Ramos (cell line): ENCODE measurements at regions not wholly inside any gene's neighbourhood (a gene's known extent, or its start where the extent isn't known, plus 50 kb on each side); places are given as distances from the start of the nearest gene placed in this dataset.

Source experiments
- in situ Hi-C: fragments of 300-500 bp; cut with MboI; formaldehyde crosslinking; loops from one replicate; pipeline ENCODE4 v1.14.3; 2022; ENCODE audit warnings: low sequenced_read_pairs; ENCODE audit not compliant: unreplicated experiment

DNA sequence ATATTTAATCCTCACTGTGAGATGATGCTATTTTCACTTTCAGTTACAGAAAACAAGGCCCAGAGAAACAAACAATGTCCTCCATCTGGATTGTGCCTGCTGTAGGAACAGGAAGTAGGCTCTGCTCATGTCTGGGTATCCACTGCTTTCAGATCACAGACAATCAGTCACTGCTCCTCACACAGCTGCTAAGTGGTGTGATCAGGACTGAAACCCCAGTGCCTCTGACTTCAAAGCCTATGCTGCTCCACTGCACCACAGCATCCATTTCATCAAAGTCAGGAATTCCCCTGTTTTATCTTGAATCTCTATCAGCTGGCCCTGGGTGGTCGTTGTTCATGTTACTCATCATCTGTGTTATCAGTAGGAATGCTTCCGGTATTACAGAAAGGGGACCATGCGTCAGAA lies 303.8 kb upstream of the TRIB2 start:
- in situ Hi-C loops: no loop called here

DNA sequence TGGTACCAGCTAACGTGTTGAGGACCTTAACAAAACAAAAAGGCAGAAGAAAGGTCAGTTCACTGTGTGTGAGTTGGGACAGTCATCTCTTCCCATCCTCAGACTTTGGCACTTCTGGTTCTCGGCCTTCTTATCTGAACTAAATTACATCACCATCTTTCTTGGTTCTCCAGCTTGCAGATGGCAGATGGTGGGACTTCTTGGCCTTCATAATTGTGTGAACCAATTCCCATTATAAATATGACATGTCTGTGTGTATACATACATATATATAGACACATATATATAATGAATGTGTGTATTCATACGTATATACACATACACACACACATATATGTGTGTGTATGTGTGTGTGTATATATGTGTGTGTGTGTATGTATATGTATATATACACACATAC lies 301.2 kb upstream of the TRIB2 start:
- in situ Hi-C loops: no loop called here

DNA sequence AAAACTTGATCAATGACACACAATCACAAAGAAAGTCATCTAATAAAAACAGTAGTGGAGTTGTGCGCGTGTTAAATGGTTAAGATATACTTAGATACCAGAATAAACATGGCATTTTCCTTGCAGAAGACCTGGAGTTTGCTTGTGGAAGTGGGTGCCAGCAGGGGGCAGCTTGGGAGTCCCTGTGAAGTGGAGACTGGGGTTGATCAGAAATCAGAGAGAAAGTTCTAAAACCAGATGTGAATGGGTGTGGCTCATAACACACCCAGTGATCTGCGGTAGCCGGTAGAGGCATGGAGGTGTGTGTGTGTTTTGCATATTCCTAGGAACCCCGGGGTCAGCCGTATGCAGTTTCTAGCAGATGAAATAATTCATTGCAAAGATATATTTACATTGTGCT lies 300.1 kb upstream of the TRIB2 start:
- in situ Hi-C loops: no loop called here

DNA sequence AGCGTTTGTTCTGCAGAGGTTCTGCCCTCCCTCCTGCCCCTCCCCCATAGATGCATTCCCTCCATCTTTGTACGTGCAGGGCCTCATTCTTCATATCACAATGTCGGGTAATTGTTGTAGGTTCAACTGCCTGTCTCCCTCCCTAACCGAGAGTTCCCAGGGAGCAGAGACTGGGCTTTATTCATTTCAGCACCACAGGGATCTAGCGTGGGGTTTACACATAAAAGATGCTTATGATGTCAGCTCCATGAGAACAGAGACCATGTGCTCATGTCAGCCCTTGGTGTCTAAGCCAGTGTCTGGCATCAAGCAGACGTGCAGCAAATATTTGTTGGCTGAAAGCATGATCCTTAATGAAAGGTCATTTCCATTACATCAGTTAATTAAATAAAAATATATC lies 298.9 kb upstream of the TRIB2 start:
- in situ Hi-C loops: no loop called here

DNA sequence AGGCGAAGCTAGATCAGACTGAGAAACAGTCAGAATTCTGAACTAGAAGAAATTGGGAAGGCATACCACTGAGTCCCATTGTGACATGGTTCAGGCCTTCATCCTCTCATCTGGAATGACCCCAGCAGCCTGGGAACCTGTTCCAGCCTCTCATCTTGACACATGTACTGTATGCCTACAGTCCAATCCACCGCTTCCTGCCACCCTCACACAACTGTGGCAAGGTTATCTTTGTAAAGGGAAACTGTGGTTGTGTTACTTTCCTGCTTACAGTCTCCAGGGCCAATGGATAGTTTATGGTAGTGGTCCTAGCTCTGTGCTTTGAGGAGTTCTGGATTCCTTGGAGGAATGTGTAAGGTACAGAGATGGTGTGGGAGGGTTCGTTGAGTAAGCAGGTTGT lies 296.9 kb upstream of the TRIB2 start:
- in situ Hi-C loops: no loop called here

DNA sequence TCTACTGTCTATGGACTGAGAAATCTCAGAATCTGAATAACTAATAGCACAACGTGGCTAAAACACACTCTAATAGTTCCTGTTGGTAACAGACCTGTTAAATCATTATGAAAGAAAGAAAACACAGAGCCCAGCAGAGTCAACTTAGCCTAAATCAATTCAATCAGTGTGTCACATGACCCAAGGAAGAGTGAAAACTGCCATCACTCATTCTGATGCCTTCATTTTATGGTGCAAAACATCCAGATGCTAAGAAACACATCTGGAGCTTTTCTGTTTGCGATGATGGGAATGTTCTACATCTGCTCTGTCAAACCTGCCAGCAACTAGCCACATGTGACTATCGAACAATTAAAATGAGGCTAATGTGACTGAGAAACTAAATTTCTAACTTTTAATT lies 295.7 kb upstream of the TRIB2 start:
- in situ Hi-C loops: no loop called here

DNA sequence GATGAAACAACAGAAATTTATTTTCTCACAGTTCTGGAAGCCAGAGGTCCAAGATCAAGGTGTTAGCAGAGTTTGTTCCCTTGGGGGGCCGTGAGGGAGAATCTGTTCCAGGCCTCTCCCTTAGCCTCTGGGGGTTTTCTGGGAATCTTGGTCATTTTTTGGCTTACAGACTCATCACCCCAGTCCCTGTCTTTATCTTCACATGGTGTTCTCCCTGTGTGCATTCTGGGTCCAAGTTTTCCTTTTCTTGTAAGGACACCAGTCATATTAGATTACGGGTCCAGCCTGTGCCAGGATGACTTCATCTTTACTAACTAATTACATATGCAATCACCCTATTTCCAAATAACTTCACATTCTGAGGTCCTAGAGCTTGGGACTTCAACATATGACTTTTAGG lies 292.5 kb upstream of the TRIB2 start:
- in situ Hi-C loops: no loop called here

DNA sequence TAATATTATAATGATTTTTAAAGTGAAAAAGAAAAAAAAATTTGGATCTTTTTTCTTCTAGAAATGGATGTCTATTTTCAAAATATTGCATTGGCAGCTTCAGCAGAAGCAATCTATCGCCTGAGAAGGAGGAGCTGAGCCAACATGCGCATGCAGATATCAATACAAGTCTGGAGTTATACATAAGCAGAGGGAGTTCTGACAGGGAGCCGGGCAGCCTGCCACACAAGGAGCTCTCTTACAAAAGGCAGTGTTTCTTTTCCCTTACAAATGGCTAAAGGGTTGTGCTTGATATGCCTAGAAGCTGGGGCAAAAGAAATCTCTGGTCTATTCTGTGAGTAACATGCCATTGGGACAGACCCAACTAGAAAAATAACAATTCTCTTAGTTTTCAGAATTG lies 291.9 kb upstream of the TRIB2 start:
- in situ Hi-C loops: no loop called here

DNA sequence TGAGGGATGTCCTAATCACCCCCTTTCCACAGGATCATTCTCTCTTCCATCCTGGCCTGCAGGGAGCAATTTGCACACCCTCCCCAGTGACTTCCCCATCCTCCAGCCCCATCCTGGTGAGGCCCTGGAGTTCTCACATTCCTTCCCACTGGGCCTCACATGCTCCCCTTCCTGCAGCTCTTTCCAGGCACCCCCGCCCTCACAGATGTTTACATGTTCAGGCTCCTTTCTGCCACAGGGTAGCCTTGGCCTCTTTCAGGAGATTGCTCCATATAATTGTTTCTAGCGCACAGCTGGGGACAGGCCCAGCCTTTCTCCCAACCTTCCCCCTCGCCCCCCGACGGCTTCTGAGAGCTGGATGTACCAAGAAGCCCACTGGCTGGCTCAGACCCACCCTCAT lies 288.4 kb upstream of the TRIB2 start:
- in situ Hi-C loops: no loop called here

DNA sequence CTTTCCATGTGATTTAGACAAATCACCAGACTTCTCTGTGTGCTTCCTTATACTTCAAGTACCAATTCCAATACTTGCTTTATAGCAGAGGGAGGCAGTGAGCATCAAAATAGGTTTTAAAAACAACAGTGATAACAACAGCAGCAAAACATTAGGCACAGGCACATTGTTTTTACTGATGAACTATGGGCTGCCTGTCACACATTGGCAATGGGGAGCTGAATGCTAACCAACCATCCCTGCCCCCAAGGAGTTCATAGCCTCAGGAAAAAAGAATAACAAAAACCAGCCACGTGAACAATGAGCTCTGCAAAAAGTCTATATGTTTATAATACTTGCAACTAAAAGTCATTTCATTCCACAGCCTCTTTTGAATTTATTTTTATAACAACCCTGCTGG lies 287.9 kb upstream of the TRIB2 start:
- in situ Hi-C loops: no loop called here

DNA sequence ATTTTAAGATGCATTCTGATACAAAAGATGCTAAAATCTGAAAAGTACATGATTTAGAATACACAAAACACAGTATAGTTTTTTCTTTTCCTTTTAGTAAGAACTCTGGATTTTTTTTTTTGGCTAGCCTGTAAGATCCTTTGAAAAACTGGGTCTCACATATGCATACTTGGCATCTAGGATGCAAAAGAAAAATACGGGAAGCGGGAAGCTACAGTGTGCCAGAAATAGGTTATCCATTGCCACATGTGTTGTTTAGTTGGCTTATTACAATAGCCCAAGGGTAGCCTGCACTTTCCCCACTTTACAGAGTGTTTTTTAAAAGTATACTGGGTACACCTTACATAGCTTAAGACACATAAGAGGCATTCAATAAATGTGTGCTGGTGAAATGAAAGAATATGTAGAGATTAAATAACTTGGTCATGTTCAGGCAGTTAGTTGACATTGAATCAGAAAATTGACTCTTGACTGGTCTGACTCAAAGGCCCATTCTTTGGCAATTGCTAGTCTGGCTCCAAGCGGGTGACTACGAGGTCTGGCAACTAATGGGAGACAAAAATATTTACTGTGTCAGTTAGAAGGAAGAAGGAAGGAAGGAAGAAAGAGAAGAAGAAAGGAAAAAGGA lies 286.8 kb upstream of the TRIB2 start:
- in situ Hi-C loops: no loop called here

DNA sequence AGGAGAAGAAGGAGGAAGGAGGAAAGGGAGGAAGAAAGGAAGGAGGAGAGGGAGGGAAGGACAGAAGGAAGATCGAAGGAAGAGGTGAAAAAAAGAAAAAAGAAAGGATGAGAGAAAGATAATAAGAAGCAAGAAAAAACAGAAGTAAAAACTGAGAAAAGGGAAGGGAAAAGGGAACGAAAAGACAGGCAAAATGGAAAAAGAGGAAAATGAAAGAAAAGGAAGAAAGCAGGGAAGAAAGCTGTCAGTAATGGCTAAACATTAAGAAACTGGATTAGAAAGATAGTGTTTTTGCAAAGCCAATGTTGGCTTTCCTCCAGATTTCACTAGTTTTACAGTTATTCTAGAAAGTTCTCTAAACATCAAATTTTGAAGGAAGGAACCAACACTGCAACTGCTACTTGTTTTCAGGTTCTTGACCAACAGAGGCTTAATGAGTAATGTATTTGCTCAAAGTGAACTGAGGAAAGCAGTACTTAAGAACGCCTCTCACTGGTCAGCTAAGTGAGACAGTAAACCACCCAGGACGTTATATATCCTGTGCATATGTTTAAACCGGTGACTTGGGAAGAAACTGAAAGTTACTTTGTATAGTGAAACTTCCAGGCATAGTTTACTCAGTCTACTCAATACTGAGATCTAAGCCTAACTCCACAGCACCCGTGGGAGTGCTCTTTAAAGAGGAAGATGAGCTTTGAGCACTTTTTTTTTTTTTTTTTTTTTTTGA lies 286.2 kb upstream of the TRIB2 start:
- in situ Hi-C loops: no loop called here

DNA sequence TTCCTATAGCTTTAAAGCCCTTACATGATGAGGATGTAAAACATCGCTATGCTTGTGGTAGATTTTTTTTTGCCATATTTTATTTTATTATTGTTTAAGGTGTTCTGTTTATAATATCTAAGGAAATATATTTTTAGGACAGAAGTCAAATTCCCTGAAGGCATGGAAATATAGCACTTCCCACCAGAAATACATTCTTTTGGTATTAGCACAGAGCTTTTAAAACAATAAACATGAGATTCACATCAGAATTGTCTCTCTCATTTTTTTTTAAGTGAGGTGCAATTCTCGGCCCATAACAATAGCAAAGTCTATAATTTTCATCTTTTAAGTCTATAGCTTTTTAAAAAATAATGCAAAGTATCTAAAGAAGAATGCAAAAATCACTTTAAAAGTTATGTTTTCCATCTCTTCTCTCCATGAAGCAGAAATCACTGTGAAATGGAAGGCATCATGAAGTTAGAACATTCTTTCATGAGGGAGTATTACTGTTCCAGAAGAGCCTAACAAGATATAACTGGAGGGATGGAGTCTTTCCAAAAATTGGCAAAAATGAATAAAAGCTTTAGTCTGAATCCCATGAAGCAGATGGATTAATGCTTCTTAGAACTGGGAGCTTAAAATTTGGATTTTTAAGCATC lies 283.6 kb upstream of the TRIB2 start:
- in situ Hi-C loops: no loop called here

DNA sequence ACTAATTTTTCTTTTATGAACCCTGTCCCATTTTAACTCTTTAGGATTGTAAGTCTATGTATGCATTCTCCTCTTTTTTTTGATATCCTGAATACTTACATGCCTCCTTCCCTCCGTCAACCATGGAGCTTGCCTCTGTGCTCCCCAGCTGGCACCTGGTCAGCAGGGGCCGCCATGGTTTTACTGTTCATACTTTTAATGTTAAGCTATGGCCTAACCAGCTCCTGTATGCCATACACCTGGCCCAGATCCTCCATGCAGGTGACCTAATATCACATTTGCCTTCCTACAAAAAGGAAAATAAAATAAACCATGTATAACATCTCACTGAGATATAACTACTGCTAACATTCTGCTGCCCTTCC lies 283.1 kb upstream of the TRIB2 start:
- in situ Hi-C loops: no loop called here

DNA sequence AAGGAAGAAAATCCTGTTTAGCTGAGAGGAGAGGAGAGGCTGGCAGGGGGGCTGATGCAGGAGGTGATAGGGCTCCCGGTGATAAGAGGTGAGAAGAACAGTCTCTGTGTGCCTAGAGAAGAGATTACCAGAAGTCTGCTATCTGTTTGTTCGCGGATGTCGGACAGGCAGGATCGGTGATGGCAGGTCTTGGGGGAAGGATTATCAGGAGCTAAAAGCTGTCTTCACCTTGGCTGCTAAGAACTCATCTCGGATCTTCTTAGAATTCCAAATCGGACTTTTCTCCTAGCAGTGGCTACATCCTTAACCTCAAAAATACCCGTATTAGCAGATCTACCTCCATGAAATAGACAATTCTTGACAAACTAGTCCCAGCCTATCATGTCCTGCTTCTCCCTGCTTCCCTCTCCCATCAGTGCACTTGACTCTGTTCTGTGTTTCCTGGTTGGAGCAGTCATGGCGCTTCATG lies 282.1 kb upstream of the TRIB2 start:
- in situ Hi-C loops: no loop called here

DNA sequence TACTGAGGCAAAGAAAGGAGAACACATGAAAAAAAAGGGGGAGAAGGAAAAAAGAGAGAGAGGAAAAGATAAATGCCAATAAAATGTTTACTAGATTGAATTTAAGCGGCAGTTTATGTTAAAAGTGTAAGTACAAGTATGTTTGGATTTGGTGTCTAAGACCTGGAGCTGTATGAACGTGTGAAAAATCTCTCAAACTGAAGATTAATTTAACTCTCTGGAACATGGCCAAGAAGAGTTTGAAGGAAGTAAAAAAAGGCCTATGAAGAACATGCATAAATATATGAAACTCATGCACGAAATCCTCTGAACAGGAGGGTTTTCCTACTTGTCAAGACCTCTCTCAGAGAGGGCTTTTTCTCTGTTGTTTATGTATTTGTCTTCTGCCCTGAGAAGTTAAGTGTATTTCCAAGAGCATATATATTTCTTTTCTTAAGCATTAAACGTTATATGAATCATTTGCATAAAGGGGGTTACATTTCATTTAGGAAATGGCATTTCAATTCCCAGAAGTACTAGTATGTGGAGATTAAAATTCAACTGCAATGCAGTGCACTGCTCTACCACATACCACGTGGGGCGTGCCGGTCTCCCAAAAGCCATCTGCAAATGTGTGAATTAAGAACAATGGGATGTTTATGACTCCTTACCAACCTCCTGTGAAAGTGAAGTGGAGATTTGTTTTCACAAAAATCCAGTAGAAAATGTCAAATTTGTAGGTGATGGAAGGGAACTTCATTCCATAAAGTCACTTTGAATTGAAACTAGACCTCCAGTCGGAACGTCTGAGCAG lies 281.1 kb upstream of the TRIB2 start:
- in situ Hi-C loops: no loop called here

DNA sequence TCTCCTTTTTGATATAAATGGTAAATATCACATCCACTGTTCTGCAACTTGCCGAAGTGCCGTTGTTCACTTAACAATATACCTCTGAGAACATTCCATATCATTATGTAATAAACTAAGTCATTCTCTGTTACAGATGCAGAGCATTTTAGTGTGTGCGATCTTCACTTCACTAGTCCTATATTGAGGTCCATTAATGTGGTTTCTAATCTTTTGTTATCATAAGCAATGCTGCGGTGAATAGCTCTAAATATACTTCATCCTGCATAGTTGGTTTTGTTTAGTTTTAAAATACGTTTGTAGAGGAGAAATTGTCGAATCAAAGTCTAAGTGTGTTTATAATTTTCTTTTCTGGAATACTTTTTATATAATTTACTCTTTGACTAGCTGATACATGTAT lies 280.3 kb upstream of the TRIB2 start:
- in situ Hi-C loops: no loop called here

DNA sequence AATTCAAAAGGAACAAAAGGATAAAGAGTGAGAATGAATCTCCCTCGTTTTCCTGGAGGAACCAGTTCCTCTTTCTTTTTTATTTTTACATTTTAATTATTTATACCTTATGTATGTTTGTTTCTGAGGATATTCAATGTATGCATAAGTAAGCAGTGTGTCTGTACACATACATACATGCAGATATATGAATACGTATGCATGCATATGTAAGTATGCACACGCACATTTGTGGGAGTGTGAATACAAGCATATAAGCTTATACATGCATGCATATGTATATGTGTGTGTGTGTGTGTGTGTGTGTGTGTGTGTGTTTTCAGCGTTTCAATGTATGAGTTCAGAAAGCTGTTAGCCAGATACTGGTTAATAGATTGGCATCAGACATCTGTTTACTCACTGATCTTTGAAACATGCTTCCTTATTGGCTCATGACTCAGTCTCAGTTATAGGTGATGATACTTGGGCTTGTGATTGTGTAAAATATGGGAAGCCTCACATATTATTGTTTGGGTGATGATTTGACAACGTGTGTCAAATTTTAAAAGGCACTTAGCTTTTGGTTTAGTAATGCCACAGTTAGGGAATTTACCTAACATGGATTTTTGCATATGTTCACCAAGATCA lies 279.7 kb upstream of the TRIB2 start:
- in situ Hi-C loops: no loop called here

DNA sequence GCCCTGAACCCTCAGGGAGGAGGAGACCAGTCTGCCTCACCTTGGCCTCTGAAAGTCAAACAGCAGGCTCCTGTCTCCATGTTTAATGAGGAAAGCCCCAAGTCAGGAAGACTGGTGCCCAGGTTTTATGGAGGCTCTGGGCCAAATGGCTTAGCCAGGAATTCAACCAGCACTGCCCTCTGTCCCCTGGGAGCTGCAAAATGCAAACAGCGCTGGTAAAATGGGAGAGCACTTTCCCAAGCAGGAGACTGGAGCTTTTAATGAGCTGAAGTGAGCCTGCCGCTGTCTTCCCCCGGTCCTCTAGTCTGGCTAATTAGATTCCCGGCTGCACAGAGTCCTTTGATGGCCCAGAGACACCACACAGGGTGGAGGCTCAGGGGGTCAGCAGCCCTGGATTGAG lies 276.0 kb upstream of the TRIB2 start:
- in situ Hi-C loops: no loop called here

DNA sequence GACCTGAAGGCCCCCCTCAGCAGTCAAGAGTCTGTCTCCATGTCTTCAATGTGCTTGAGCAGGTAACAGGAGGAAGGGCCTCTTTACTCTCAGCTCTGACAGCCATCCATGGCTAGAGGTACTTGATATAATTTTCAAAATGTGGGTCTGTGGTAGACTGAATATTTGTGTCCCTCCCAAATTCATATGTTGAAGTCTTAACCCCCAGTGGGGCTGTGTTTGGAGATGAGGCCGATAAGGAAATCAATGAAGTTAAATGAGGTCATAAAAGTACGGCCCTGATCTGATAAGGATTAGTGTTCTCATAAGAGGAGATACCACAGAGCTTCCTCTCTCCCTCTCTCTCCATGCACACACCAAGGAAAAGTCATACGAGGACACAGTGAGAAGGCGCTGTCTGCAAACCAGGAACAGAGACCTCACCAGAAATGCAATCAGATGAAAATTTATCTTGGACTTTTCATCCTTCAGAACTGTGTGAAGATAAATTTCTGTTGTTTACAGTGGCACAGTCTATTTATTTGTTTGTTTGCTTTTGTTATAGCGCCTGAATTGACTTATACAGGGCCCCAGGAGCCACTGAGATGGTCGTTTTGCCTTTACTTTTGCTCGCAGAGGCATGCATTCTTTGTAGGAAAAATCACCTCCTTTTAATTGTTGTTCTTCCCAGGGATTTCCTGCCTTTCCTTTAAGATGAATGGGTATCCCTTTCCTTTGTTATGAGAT lies 274.8 kb upstream of the TRIB2 start:
- in situ Hi-C loops: no loop called here
